HG03025 (cell line): ENCODE measurements at regions not wholly inside any gene's neighbourhood (a gene's known extent, or its start where the extent isn't known, plus 50 kb on each side); places are given as distances from the start of the nearest gene placed in this dataset.

ENCODE experiments used
- ATAC-seq: cut with Tn5 transposase; IDR thresholded peaks from one replicate; pipeline ENCODE4 v1.9.1; 2021; ENCODE audit warnings: mild to moderate bottlenecking, moderate library complexity; ENCODE audit not compliant: unreplicated experiment, low FRiP score

DNA sequence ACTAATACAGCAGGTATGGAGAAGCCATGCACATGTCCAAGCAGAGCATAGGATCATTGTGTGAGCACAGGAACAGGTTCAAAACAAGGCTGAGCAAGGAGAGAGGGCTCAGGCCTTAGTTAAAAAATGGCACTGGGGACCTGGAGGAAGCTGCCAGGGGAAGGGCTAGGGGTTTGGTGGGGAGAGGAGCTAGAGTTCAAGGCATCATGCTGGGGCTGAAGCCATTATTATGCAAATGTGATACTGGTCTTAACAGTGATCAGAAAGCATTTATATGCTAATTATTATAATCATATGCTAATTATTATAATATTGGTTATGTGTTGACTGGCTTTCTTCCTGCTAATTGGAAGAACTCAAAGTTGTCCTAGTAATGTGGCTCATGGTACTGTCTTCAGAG, 546.0 kb upstream of the CFAP20DC start:
- ATAC-seq = no peak

DNA sequence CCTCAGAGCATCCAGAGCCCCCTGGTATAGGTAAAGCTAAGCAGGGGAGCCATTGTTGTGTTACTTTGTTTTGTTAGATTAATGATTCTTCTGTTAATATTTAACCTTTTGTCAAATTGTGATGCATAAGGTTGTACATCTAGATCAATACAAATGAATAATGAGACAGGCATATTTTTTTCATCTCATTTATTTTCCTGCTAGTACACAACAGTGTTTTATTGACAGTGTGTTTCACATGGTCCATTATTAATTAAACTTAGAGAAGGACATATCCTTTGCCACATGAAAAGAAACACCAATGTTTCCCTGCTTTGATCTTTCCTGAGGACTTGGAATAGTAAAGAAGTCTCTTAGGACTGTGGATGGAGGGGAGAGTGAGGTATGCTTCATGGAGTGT, 543.6 kb upstream of the CFAP20DC start:
- no peak for ATAC-seq

DNA sequence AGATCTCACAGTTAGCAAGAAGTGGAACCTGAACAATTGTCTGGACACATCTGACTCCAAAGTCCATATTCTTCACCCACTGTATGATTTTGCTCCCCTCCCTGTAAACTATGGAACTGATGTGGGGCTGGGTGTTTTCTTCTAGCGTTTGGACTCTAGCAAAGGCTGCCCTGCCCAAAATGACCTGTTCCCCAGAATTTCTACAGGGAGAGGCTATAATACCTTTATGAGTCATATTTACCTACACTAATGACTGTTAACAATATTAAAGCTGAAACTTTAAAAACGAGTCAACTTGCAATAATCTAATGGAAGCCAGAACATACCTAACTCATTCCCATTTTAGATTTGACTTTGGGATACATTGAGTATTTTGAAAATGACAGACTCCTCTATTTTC, 531.2 kb upstream of the CFAP20DC start:
- ATAC-seq = no peak

DNA sequence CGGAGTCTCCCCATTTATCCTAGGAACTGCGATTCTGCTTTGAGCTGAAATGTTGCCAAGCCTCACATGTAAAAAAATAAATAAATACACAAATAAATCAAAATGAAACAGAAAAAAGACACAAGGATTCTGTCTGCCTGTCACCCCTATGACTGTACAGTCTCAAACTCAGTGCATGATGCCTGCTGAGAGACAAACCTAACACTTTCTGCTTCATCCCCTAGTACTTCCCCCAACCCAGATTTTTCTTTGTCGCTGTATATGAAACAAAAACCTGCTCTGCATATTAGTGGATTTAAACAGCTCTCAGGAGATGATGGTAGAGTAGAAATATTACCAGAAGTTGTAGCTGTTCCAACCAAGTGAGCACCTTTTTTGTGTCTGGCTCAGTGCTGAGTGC, 530.7 kb upstream of the CFAP20DC start:
- no peak for ATAC-seq

DNA sequence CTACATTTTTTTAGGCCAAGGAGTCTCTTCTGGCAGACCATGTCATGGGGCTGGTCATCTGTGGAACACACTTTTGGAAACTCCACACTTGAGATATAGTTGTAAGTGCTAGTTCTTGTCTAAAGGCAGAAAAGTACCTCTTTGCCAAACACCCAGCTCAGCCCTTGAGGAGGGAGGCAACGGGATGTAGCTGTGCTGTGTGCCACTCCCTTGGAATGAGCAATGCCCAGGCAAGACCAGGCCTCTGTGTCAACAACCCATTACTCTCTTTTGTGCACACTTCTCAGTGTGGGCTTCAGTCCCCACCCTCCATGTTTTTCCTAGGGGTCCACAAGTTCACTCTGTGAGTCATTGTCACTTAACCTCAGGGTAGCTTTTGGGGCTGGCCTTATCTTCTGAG, 528.3 kb upstream of the CFAP20DC start:
- ATAC-seq = no peak

DNA sequence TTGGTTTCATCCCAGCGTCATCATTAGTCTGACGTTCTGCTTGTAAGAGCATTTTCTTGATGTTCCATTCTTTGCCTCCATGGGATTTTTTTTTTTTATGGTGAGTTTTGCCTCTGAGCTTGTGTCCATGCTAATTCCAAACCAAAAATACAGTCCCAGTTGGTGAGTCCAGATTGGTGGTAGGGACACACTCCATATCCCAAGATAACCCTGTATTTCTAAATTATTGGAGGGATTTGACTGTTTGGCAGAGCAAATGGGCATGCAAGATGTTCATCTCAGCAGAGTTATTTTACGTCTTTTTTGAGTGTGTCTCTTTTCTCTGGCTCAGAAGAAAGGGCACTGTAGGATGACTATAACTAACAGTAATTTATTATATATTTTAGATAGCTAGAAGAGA, 526.8 kb upstream of the CFAP20DC start:
- ATAC-seq = no peak

DNA sequence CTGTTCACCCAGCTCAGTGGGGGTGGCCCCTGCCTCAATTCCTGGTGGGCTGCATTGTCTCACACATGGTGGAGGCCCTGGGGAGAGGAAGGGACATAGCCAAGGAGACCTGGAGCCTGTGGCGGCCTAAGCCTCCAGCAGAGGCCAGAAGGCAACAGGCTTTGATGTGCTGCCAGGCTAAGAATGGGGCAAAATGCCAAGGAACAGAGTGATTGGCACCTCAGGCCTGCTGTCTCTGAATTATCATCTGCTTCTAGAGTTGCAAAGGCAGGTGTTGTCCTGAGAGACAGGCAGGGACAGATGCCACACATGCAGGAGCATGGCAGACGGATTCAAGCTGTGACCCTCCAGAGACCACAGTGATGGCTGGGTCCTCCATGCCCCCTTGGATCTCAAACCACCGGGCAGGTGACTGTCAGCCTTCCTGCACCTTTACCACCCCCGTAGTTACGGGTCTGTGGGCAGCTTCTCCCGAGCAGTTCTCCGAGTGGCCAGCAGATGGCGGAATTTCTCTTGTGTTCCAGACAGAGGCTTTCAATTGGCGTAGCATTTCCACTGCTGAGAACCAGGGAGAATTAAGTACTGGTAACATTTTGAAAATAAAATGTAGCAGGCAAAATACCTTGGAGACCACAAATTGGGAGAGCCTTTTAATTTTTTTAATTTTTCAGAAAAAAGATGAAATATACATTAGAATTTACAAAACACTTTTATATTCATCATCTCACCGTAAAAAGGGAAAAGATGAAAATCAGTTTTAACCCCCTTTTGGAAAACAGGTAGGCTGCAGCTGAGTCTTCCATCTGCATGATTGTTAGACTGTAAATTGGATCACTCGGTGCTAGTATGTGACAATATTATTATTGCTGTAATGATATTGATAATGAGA, 525.5 kb upstream of the CFAP20DC start:
- peak; percentile 83 for ATAC-seq

DNA sequence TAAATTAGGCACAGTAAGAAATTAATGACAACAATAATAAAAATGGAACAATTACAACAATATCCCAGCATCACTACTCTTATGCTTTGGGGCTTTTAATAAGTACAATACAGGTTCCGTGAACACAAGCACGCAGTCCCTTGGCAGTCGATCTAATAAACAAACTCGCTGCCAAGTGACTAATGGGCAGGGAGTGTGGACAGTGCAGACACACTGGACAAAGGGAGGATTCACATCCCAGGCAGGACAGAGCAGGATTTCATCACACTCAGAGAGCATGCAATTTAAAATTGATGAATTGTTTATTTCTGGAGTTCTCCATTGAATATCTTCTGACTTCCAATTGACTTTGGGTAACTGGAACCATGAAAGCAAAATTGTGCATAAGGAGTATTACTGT, 524.1 kb upstream of the CFAP20DC start:
- ATAC-seq = no peak

DNA sequence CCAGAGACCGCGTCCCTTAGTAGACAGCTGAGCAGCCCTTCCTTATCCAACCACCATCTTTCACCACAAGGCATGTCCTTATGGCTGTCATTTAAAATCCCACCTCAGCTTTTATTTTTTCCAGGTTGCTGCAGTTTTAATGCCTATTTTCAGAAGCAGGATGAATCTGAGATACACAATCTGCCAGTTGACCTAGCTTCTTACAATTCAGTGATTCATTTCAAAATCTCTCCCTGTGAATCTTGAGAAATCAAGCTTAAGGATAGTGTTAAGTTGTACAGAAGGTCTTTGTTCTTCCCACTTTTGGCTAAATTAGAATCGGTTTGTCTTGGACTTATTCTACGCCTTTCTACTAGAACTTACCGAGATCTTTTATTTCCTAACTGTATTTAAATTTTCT, 522.3 kb upstream of the CFAP20DC start:
- no peak for ATAC-seq

DNA sequence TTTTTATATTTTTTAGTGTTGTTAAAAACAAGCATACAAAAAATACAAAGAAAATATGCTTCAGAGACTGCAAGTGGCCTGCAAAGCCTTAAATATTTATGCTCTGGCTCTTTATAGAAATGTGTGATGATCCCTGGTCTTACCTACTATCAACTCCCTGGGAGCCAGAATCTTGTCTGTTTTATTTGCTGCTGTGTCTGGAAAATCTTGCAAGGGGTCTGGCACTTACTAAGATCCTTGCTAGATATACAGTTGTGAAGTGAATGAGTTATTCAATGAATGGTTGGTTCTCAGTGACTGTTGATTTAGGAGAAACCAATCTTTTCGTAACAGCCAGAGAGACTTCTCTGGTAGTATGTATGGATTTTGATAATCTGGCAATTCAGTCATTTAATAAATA, 521.0 kb upstream of the CFAP20DC start:
- no peak for ATAC-seq

DNA sequence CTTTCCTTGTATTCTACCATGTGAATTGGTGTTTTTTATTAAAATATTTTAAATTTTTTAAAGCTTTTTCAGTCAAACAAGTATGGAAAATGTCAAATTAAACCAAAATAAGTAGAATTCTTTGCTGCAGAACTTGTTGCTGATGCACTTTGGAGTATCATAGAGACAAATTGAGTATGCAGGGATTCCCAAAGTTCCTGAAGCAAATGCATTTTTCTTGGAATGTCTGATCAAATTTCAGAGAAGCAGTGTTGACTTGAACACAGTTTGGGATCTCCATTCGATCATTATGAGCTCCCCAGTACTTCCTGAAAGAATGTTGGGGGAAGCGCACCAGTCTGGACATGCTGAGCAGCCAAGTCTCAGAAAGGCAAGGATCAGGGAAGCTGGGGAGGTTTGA, 517.8 kb upstream of the CFAP20DC start:
- no peak for ATAC-seq

DNA sequence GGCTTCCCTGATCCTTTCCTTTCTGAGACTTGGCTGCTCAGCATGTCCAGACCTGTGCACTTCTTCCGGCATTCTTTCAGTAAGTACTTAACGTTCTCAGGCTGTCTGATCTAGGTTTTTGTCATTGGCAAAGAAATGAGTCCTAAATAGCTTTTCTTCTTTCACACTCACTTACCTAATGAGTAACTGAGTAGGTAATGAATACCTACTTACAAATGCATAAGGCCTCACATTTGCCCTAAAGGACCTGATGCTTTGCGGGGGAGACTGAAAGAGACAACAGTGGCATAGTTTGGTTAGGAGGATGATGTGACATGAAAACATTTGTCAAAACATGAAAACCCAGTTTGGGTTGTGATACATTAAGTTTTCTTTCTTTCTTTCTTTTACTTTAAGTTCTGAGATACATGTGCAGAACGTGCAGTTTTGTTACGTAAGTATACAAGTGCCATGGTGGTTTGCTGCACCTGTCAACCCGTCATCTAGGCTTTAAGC, 516.7 kb upstream of the CFAP20DC start:
- ATAC-seq = peak; percentile 95

DNA sequence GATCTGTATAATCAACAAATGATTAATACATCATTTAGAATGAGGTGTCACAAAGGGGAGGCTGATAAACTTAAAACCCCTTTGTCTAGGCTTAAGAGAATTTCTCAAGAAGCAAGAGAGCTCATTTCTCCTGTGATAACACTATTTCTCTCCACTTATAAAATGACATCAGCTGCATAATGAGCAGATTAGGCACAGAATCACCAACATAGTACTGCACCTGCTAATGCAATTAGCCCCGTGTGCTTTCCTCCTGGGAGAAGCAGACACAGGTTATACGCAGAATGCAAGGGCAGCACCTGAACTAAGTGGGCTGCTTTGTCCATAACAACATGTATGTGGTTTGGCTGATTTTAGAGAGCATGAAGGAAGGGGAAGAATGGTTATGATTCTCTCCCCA, 515.3 kb upstream of the CFAP20DC start:
- no peak for ATAC-seq

DNA sequence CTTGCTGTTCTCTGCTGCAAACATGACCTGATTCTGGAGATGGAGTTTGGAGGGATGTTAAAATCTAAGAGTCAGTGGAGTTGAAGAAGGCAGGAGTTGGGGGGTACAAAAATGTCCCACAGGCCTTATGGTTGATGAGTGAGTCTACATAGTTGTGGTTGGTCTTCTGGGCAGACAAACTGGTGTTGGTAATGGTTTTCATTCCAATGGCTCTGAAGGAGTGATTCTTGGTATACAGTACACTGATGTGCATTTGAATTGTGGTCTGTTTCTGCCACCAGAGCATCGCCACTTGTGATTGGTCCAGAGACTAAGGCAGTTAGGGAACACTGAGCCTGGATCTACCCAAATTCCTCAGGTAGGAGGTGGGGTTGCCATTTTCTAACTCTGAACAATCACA, 514.1 kb upstream of the CFAP20DC start:
- ATAC-seq = no peak

DNA sequence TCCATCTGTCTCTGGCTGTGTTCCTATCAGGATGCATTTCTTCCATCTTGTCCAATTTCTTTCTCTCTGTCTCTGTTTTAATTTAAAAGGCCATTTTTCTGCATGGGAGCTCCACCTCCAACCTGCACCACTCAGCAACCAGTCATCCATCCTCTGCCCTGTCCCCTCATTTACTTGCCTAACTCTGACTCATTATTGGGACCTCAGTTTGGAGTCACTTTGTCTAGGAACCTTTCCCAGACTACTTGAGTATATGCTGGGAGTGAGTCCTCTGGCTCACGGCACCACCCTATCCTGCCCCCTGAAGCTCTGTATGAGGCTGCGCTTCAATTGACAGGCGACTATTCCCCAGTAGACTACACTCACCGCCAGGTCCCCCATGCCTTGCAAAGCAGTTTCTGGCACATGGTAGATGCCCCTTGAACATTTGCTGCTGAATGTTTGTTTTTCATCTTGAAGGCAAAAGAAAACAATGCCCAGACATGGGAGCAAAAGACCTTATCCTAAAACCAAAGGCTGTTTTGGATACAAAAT, 513.3 kb upstream of the CFAP20DC start:
- ATAC-seq = no peak

DNA sequence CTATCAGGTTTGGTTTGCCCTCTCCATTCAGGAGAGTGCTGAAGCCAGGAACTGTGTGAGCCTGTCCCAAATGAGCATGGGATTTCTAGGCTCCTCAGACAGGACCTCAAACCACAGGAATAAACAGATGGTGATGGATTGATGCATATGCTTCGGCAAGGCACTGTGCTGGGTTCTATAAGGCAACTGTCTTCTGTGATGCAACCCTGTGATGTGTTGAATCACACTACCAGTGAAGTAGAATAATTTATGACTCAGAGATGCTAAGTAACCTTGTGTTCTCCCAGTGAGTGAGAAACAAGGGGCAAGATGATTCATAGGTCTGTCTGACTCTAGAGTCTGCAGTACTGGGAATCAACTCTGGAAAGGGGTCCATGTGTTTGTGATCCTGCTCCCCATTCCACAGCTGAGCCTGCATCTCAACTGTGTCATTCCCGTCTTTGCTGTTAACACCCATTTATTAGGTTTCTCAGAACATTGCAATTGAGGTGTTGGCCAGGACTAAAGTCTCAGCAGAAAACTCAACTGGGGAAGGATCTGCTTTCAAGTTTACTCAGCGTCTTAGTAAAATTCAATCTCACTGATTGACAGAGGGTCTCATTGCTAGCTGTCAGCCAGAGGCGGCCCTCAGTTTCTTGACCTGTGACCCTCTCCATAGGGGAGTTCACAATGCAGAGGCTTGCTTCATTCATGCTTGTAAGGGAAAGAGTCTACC, 510.1 kb upstream of the CFAP20DC start:
- no peak for ATAC-seq

DNA sequence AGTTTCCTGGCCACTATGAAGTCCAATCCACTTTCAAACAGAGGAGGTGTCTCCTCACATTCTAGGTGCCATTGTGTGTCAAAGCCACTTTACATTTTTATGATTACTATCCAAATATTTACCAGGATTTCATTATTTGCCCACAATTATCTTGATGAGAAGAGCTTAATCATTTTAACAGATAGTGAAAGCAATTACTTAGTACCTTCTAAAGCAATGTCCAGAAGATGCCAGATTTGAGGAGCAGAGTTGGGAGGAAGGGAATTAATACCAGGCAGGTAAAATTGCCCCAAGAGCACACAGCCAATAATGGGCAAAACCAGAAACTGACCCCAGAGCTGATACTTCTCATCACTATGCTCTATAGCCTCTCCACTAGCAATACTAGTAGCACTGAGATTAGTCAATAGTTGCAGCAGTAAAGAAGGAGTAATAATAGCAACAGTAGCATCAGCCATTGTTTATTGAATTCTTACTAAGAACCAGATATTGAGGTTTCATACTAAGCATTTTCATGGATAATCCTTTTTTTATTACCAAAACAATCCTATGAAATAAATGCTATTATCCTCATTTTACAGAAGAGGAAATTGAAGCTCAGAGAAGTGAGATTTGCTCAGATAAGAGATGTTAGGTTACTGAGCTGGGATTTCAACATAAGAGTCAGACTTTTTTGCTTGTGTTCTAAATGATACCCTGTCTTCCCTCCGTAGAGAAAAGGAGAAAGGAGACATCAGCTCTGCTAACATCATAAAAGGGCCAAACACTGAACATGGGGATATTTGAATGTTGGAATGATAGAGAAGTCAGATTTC, 509.3 kb upstream of the CFAP20DC start:
- ATAC-seq = no peak

DNA sequence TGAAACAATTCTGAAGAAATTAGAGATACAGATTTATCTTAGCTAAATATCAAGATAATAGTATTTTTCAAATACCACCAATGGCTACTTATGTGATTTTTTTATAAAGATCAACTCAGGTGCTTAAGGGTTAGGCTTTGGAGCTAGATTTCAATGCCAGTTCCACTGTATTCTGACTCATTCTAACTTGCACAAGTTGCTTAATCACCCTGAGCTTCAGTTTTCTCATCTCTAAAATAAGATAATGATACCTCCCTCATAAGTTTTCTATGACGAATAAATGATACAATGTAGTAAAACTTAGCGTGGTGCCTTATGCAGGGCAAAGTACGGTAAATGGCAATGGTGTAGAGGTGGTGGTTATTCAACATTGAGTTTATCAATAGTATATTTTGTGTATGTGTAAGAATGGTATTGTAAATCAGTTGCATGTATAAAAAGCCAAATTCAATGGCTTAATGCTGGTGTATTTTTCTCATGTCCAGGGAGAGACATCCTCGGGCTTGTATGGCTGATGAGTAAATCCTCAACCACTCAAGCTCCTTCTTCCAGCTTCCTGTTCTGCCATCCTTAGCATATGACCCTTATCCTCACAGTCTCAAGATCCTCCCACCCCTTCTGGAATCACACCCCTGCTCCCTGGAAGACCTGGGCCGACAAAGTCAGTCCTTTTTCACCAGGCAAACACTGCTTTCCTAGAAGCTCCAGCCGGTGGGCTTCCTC, 505.9 kb upstream of the CFAP20DC start:
- no peak for ATAC-seq

DNA sequence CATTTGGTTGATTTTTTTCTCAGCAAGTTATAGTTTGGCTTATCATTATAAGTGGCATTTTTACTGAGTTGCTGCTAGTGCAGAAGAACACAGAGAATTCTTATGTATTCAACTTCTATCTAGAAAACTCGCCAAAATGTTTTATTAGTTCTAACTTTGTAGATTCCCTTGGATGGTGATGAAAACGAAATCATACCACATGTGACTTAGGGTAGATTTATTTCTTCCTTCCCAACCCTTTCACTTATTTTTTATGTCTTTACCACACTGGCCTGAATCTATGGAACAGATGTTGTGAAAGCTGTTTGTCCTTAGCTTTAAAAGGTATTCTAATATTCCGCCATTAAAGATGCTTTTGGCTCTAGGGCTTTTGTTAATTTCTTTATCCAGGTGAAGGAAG, 503.3 kb upstream of the CFAP20DC start:
- ATAC-seq = no peak

DNA sequence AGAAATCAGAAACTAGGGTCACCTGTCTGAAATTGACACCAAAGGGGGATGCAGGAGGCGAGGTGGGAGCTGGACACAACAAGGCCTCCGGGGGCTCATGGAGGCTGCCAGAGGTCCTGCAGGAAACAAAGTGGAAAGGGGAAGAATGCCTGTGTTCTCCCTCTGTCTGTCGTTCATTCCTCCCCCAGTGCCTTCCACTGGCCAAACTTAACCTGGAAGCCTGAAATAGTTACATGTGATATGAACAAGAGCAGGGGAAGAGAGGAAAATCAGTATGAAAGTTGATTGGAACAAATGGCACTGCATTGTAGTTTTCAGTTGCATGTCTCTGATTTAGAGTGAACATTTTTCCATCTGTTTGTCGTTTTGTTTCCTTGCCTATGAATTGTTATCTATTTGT, 502.0 kb upstream of the CFAP20DC start:
- no peak for ATAC-seq
